ENCODE measurements at regions not wholly inside any gene's neighbourhood (a gene's known extent, or its start where the extent isn't known, plus 50 kb on each side); places are given as distances from the start of the nearest gene placed in this dataset.

- DNase-seq: no peak
These were observed 360.1 kb downstream of the TNS3 start for GRCh38 chr7:47221826-47222225.

GRCh38 chr7:47218378-47219176 lies 363.3 kb downstream of the TNS3 start:
- DNase-seq: no peak

- DNase-seq: no peak
These were observed 364.1 kb downstream of the TNS3 start for GRCh38 chr7:47217570-47218360.

- DNase-seq: no peak
These were observed 364.8 kb downstream of the TNS3 start for GRCh38 chr7:47217086-47217485.

GRCh38 chr7:47216439-47216838 lies 365.5 kb downstream of the TNS3 start:
- DNase-seq: no peak

DNA sequence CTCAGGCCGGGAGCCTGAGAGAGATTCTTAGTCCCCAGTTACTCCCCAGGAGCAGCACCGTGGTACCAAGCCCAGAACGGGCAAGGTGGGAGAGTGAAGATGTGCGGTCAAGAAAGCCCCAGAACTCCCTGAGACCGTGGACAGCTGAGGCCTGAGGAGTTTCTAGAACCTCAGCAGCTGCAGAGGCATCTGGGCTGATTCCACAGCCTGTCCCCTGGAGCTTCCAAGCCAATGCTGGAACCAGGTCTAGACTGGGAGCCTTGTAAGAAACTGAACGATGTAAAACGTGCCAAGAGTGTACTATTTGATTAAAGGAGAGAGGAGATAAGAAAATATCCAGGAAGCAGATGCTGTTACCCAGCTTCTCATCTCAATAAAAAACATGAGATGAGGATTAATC lies 366.3 kb downstream of the TNS3 start:
- no peak for DNase-seq

DNA sequence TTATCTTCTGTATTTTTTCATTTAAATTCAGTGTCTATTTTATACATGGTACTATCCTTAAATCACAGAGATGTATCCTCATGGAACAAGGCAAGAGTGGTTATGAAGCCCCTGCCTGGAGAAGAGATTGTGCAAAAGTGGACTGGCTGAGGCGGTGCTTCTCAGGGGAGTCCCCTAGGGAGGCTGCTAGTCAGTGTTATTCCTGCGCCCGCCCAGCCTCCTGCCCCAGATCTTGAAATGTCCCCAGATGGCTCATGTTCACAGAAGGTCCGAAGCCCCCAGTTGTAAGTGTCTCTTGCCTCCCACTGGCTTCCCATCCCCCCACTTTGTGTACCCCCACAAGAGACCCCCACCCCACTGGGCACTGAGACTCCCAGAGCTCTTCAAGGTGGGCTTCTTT lies 366.9 kb downstream of the TNS3 start:
- DNase-seq: no peak

- DNase-seq: no peak
These were observed 368.6 kb downstream of the TNS3 start for GRCh38 chr7:47213276-47213675.

- no peak for DNase-seq
These were observed 370.4 kb downstream of the TNS3 start for GRCh38 chr7:47211519-47211973.

DNA sequence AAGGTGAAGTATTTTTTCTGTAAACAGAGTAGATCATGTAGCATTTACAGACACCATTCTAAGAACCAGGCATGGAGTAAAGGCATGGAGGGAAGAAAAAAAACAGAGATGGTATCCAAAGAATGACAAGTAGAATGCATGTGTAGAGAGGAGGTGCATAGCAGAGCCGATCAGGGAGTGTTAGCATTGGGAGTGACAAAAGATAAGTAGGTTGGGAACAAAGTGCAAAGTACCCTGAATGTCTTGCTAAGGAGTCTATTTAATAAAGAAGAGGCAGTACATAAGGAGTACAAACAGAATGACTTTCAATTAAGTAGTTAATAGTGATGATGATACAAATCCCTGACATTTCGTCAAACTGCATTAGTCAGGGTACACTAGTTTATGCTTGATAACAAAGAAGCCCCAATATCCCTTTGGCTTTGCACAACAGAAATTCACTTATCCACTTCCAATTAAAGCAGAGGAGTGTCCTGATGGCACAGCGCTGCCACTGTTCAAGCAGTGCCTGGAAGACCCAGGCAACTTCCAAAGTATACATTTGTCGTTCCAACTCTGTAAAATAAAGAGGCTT lies 371.5 kb downstream of the TNS3 start:
- DNase-seq: no peak

GRCh38 chr7:47207956-47208355 lies 374.0 kb downstream of the TNS3 start:
- no peak for DNase-seq

DNA sequence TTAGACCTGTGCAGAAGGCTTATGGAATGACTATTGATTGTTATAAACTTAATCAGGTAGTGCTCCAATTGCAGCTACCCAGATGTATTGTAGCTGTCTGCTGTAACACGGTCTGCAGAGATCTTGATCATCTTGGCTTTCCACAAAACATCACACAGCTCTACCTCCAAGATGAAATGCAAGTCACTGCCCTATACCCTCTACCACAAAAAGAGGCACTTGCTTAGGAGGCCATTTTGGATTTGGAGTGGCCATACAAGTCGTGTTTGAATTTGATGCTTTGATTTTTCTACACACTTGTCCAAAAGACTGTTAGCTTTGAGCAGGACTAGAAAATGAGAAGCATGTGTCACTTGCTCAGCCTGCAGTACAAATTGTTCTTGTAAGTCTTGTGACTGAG lies 377.2 kb downstream of the TNS3 start:
- no peak for DNase-seq

GRCh38 chr7:47202146-47202783 lies 379.6 kb downstream of the TNS3 start:
- no peak for DNase-seq

DNA sequence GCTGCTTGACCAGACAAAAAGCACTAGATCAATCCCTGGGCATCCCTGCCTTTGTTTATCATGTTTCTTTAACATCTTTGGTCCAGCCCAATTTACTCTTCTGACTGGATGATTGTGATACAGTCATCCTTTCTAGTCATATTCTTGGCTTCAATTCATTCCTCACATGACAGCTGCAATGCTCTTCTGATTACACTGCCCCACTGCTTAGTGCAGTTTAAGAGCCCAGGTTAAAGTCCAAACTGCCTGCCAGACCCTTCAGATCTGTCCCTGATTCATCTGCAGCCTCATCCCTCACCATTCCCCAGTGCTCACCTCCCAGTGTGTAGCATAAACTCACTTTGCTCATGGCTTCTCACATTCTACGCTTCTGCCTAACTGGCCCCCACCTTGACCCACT lies 383.8 kb downstream of the TNS3 start:
- no peak for DNase-seq

- DNase-seq: no peak
These were observed 384.4 kb downstream of the TNS3 start for GRCh38 chr7:47197486-47197885.

DNA sequence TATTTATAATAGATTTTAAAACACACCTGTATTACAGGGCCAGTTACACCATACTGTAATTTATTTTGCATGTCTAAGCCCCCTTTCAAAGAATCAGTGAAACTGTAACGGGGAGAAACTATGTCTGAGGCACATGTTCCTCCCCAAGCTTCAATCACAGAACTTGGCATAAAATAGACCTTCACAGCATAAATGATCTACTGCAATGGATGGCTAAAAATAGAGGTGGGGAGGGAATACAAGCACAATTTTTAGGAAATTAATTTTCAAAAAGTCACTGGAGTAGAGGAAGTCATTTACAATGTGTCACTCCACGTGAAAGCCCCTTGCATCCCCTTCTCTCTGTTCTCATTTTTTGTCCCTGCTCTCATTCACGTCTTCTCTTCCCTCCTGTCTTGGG lies 385.2 kb downstream of the TNS3 start:
- DNase-seq: no peak

GRCh38 chr7:47196106-47196645 lies 385.7 kb downstream of the TNS3 start:
- DNase-seq: no peak

- no peak for DNase-seq
These were observed 386.3 kb downstream of the TNS3 start for GRCh38 chr7:47195641-47196040.

- no peak for DNase-seq
These were observed 387.3 kb downstream of the TNS3 start for GRCh38 chr7:47194516-47195057.

DNA sequence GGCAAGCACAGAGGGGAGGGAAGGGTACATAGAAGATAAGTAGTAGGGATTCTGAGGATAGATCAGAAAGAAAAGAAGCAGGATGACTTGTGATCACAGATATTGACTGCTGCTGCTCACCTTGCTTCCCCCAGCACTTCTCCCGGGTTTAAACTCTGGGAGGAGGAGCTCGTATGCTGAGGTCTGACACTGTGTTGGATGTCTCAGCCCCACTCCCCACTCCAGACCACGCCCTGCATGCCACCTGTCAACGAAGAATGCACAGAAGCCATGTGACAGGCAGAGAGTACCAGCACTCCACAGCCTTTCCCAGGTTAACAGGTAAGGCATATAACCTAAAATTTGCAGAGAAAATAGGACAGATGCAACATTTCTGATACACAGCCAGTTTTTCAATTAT lies 388.9 kb downstream of the TNS3 start:
- no peak for DNase-seq

DNA sequence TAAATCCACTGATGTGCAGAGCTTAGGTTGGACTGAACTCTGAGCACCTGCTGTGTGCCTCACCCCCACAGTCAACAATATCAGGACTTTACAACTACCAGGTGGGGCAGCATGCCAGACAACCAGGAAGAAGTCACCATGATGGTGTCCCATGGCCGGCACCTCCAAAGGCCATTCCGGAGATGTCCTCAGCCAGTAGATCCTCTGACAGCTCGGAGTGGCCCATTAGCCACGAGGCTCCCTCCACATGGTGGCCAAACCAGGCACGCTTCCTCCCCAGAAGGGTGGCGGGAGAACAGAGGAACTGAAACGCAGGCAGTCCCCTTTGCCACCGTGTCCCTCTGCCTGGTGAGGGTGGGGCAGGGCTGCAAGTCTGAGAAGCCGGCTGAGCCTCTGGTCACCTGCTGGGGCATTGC lies 390.0 kb downstream of the TNS3 start:
- DNase-seq: no peak

- no peak for DNase-seq
These were observed 390.6 kb downstream of the TNS3 start for GRCh38 chr7:47191316-47191715.

DNA sequence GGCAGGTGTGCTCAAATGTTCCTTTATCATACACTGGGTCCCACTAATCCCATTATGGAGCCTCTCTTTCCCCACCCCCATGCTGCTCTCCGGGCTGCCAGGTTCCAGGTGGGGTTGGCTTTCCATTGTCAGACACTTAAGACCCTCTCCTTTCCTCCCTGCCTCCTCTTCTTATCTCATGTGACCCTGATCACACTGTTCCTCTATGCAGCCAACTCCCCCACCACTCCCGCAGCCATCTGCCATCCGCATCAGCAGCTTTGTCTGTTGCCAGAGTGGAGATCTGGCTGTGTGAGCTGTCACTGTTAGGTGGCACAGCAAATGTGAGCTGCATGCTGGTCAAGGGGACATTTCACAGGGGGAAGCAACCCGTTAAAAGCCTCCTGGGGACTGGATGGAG lies 391.4 kb downstream of the TNS3 start:
- no peak for DNase-seq

All from midbrain (tissue), 1 donor.